COLO668 (cell line): ENCODE measurements at regions not wholly inside any gene's neighbourhood (a gene's known extent, or its start where the extent isn't known, plus 50 kb on each side); places are given as distances from the start of the nearest gene placed in this dataset.

Source experiments
- DNase-seq: peaks from one replicate; lab custom pipeline; 2025; ENCODE audit not compliant: unreplicated experiment; lab: John Stamatoyannopoulos, UW

DNA sequence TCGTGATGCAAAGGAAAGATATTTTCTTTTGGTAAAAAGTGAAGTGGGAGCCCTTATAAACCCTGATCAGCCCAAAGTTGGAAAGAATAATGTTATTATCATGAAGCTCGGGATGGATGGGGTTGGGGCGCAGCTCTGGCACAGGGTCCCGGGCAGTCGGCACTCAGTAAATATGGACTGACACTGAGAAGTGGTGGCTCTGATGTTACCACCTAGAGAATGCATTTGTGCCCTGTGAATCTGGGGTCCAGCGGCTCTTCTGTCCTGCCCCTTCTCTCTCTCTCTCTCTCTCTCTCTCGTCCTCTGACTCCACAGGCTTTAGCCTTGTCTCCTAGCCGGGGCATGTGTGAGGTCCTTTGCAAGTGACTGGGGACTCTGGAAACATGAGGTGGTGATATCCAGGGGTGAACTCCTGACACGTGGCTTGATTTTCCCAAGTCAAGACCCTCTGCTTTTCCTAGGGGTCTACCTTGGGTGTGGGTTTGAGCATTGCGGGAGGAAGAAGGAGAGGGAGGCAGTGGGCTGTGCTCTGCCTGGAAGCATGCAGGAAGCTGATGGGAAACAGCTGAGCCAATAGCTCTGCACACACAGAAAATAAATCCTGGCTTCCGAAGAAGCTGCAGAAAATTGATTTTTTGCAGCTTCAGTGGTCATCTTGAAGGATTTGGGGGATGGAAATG lies 162.7 kb downstream of the MACROH2A1 start:
- DNase-seq, result no peak

GRCh38 chr5:135235551-135236227 lies 163.3 kb downstream of the MACROH2A1 start:
- no peak for DNase-seq

DNA sequence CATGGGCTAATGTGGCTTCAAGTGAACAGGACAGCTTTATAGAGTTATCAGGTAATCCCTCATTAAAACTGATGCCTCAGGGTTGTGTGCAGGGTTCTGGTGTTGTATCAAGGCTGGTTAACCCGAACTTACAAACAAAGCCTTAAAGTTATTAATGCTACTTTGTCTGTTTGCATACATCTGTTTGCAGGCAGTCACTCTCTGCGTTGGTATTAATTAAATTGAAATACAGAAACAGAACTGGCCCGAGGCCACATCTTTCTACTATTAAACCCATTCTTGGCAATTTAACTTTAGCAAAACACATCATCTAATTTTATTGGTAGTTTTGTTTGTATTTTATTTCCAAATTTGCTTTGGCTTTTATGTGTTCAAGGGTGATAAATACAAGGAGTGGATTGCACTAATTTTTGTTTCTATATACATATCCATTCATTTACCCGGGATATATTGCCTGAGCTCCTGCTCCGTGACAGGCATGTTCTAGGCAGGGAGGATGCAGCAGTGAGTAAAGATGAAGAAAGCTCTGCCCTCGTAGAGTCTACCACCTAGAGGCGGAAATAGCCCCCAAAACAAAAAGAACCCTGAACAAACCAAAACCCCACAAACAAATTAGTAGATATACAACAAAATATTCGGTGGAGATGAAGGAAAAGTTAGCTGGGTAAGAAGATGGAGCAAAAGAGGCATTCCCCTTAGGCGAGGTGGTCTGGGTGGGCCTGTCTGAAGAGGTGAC lies 164.2 kb downstream of the MACROH2A1 start:
- DNase-seq, result no peak

DNA sequence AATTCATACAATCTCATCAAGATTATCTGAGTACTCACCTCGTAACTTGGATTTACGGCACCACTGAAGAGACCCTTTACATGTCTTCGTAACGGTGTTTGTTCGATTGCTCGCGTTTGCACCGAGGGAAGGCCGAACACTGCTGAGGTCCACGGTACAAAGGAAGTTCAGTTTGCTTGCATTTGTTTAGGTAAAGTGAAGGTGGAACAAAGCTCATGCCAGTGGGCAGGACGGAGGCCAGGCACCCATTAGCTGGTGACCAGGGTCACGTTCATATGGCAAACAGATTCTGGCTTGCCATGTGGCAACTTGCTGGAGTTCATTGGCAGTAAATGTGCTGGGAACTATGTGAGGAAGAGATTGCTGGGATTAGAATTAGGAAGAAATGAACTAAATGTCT lies 164.8 kb downstream of the MACROH2A1 start:
- no peak for DNase-seq

GRCh38 chr5:135233477-135233876 lies 165.6 kb downstream of the MACROH2A1 start:
- no peak for DNase-seq

DNA sequence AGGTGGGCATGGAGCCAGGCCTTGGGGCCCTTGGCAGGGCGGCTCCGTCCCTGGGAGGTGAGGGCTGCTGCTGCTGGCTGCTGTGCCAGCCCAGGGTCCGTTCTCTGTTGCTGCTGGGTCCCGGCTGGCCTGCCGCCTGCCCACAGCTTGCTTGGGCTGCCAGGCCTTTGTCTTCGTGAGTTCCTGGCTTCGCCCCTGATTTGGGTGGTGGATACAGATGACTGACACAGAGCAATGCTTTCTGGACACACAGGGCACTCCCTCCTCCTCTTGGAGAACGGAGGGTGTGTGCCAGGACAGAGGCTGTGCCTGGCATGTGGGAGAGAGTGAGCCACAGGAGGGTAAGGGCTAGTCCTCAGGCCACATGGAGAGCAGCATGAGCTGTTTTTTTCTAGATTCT lies 166.1 kb downstream of the MACROH2A1 start:
- DNase-seq, result no peak

- DNase-seq, result no peak
Observed at GRCh38 chr5:135231289-135231688, 167.7 kb downstream of the MACROH2A1 start.

DNA sequence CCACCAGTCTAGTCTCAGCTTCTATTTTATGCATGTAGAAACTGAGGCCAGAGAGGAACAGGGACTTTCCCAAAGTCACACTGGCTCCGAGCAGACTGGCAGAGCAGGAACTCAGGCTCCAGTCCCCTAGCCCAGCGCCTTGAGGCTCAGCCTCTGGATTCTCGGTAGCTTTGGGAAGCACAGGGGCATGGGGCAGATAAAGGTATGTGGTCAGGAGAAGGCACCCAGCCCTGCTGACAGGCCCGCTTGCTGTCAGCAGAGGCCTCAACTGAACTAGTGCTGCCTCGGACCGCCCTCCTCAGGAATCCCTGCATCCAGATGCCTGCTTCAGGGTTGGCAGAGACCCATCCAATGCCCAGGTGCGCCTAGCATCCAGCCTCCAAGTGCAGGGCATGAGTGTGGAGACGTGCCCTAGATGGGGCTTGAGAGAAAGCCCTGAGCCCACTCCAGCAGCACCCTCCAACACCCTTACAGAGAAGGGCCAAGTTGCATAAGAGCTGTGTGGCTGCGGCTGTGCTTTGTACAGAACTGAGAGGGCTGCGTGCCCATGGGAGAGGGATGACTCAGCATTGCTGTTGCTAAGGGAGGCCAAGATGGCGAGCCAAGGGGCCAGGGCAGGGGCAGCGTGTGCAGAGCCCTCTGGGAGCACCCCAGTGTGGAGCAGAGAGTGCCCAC lies 168.6 kb downstream of the MACROH2A1 start:
- no peak for DNase-seq

- DNase-seq, result no peak
Observed at GRCh38 chr5:135229679-135230132, 169.3 kb downstream of the MACROH2A1 start.

GRCh38 chr5:135229122-135229521 lies 169.9 kb downstream of the MACROH2A1 start:
- DNase-seq, result no peak

GRCh38 chr5:135228222-135228621 lies 170.8 kb downstream of the MACROH2A1 start:
- no peak for DNase-seq

GRCh38 chr5:135227064-135228022 lies 171.7 kb downstream of the MACROH2A1 start:
- DNase-seq, result no peak

DNA sequence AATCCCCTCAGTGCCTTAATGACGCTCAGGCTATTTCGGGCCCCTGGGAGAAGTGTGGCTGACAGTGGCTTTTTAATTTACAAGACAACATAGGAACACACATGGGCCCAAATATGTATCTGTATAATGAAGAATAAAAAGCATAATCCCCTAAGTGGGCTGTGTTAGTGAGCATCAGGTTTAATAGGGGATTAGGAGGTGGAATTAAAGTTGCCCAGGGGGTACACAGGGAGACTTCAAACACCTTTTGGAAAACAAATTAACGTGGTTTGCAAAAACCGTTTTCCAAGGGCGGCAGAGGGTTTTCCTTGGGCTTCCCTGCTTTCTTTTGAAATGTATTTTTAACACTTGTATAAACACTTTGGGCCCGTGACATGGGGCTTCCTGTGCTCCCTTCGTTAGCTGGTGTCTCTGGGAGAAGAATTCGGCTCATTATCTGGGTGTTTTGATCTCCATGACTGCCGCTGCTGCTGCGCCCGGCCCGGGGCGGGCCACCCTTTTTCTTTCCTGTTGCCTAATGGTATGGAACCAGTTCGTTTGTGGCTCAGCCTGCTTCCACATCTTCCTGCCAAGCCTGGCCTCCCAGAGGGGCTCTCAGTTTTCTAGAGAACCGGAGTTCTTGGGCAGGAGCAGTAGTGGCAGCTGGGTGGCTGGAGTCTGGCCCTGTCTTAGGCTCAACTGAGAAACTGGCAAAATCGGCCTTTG lies 173.0 kb downstream of the MACROH2A1 start:
- no peak for DNase-seq

DNA sequence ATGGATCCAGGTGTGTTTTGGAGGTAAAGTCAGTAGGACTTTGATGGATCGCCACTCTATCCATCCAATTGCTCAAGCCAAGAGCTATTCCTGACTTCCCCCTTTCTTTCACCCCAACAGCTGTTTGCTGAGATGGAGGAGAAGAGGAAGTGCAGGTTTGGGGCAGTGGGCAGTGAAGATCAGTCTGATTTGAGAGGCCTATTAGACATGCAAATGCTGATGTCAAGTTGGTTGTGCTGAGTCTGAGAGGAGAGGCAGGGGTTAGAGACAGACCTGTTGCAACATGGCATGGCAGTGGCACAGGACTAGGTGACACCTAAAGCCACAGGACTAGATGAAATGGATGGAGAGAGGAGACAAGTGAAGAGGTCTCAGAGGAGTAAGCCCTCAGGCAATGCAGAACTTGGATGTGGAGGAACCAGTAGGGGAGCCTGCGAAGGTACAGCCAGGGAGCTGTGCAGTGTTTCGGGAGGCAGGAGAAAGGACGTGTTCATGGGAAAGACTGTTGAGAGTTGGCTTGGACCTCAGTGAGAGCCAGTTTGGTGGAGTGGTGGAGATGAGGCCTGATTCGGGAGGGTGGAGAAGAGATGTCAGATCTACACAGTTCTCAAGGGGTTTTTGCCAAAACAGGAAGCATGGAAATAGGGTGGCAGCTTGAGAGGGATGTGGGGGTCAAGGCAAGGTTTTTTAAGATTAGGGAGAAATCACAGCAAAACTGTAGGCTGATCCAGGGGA lies 175.0 kb downstream of the MACROH2A1 start:
- no peak for DNase-seq

- no peak for DNase-seq
Observed at GRCh38 chr5:135223404-135223803, 175.6 kb downstream of the MACROH2A1 start.

GRCh38 chr5:135222771-135223170 lies 176.3 kb downstream of the MACROH2A1 start:
- no peak for DNase-seq

DNA sequence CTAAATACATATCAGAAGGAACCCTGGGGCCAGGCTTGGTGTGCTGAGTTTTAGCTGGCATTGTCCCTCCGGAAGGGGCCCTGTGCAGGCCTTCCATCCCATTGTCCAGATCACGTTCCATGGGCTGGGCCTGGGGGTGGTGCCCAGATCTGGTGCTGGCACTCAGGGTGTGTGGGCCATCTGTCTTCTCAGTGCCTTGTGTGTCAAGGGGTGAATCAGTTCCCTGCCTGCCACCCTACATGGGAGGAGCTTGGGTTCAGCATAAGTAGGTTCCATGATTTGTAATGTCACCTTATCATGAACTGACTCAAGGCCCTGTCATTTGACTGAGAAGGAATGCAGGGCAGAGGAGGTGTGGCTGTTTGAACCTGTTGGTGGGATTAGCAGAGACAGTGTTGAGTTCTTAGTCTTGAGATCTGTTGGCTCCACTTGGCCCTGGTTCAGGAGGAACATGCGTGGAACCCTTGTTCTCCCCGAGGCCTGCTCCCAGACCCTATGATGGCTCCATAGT lies 176.8 kb downstream of the MACROH2A1 start:
- no peak for DNase-seq

GRCh38 chr5:135221696-135222095 lies 177.3 kb downstream of the MACROH2A1 start:
- DNase-seq, result no peak

DNA sequence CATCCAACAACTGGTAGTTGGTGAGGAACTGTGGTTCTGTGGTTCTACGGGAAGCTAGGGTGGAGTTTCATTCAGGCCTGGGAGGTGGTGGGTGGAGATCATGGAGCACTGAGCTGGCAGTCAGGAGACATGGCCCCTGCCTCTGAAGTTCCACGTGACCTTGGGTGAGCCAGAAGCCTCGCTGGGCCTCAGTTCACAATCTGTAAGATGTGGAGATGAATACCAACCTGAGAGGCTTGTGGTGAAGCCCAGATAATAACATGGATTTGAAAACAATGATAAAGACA lies 177.9 kb downstream of the MACROH2A1 start:
- no peak for DNase-seq
